Lower lobe of right lung (tissue), 2 donors: ENCODE measurements at regions not wholly inside any gene's neighbourhood (a gene's known extent, or its start where the extent isn't known, plus 50 kb on each side); places are given as distances from the start of the nearest gene placed in this dataset.
"Not testable (repeated sequence)": the region's sequence is repeated elsewhere in the genome, so short reads cannot be mapped to it uniquely, and the experiment has no call there.

Experiments used
- ATAC-seq, 2 donors: fragments of 200-7000 bp; cut with Tn5 transposase; one replicate each; pipeline ENCODE4 v1.9.1; 2020 to 2022; ENCODE audit warnings: mild to moderate bottlenecking in 2 of 2, moderate library complexity in 2 of 2
- DNase-seq: peaks from one replicate; pipeline ENCODE4 v3.0.0-alpha.2; 2020
- H3K27ac ChIP-seq: fragments of 200-600 bp; one replicate; pipeline ENCODE4 v1.8.0; 2022
- H3K27me3 ChIP-seq: fragments of 200-600 bp; one replicate; pipeline ENCODE4 v1.8.0; 2022; ENCODE audit warnings: low read depth
- H3K36me3 ChIP-seq: fragments of 200-600 bp; one replicate; pipeline ENCODE4 v1.8.0; 2022; ENCODE audit warnings: mild to moderate bottlenecking
- H3K4me1 ChIP-seq: fragments of 200-600 bp; one replicate; pipeline ENCODE4 v1.8.0; 2022
- H3K4me3 ChIP-seq: fragments of 200-600 bp; one replicate; pipeline ENCODE4 v1.8.0; 2022; ENCODE audit warnings: mild to moderate bottlenecking
- H3K9me3 ChIP-seq: fragments of 200-600 bp; one replicate; pipeline ENCODE4 v1.8.0; 2022
- CTCF ChIP-seq: fragments of 200-600 bp; IDR thresholded peaks from one replicate; pipeline ENCODE4 v1.8.0; 2022; ENCODE audit warnings: antibody characterized with exemption, mild to moderate bottlenecking
- intact Hi-C: fragments of 100-400 bp; cut with DNase I; formaldehyde crosslinking; loops from one replicate; pipeline ENCODE4 v1.11.0; 2022
- donor health status: DM: no; HTN: yes; CAD: no; lungs with severe emphysema.

- H3K27me3 ChIP-seq = no peaks in the 10 kb centered on the region
- intact Hi-C loops = no loop called here
- no peak overlapping the region for H3K4me3 ChIP-seq
- no peaks in the 10 kb centered on the region for H3K4me1 ChIP-seq
- no peaks in the 10 kb centered on the region for H3K36me3 ChIP-seq
- DNase-seq (no peak), ATAC-seq (no peak)
- H3K9me3 ChIP-seq = no peaks in the 10 kb centered on the region
- TF ChIP-seq CTCF = no peak
- H3K27ac ChIP-seq = no peak overlapping the region
Observed at GRCh38 chr4:66794390-66795034, 750.8 kb downstream of the CENPC start.

- no peak for TF ChIP-seq CTCF
- no peaks in the 10 kb centered on the region for H3K9me3 ChIP-seq
- no peaks in the 10 kb centered on the region for H3K4me1 ChIP-seq
- DNase-seq (no peak), ATAC-seq (no peak)
- H3K4me3 ChIP-seq = no peak overlapping the region
- H3K36me3 ChIP-seq = no peaks in the 10 kb centered on the region
- H3K27me3 ChIP-seq = no peaks in the 10 kb centered on the region
- intact Hi-C loops = no loop called here
- H3K27ac ChIP-seq = no peak overlapping the region
Observed at GRCh38 chr4:66791686-66792085, 753.6 kb downstream of the CENPC start.

- DNase-seq (no peak), ATAC-seq (no peak)
- no peaks in the 10 kb centered on the region for H3K27me3 ChIP-seq
- no peaks in the 10 kb centered on the region for H3K36me3 ChIP-seq
- H3K4me3 ChIP-seq = no peak overlapping the region
- H3K4me1 ChIP-seq = no peaks in the 10 kb centered on the region
- intact Hi-C loops = no loop called here
- H3K9me3 ChIP-seq = no peaks in the 10 kb centered on the region
- H3K27ac ChIP-seq = no peak overlapping the region
- no peak for TF ChIP-seq CTCF
Observed at GRCh38 chr4:66785479-66785878, 759.8 kb downstream of the CENPC start.

- H3K27ac ChIP-seq, H3K27me3 ChIP-seq, DNase-seq, H3K4me3 ChIP-seq, H3K4me1 ChIP-seq, H3K36me3 ChIP-seq, H3K9me3 ChIP-seq, ATAC-seq, intact Hi-C loops: not testable (repeated sequence)
Observed at GRCh38 chr4:66782751-66783150, 762.6 kb downstream of the CENPC start.

- intact Hi-C loops = no loop called here
- DNase-seq = no peak
- no peak for ATAC-seq
- no peaks in the 10 kb centered on the region for H3K36me3 ChIP-seq
- no peaks in the 10 kb centered on the region for H3K9me3 ChIP-seq
- H3K27ac ChIP-seq = no peak overlapping the region
- no peak for TF ChIP-seq CTCF
- no peaks in the 10 kb centered on the region for H3K4me1 ChIP-seq
- H3K4me3 ChIP-seq = no peak overlapping the region
- H3K27me3 ChIP-seq = no peaks in the 10 kb centered on the region
Observed at GRCh38 chr4:66777097-66777496, 768.2 kb downstream of the CENPC start.

- Histone ChIP-seq H3K36me3 (no peaks in the 10 kb centered on the region), H3K27me3 (no peaks in the 10 kb centered on the region), H3K27ac (no peak overlapping the region), H3K4me3 (no peak overlapping the region), H3K4me1 (no peaks in the 10 kb centered on the region), H3K9me3 (no peaks in the 10 kb centered on the region)
- no peak for TF ChIP-seq CTCF
- DNase-seq (no peak), ATAC-seq (no peak)
- intact Hi-C loops = no loop called here
Observed at GRCh38 chr4:66769441-66769840, 775.9 kb downstream of the CENPC start.
